Epithelial cell of prostate (primary cell): ENCODE measurements at regions not wholly inside any gene's neighbourhood (a gene's known extent, or its start where the extent isn't known, plus 50 kb on each side); places are given as distances from the start of the nearest gene placed in this dataset.

Experiments used
- DNase-seq: peaks from one replicate; pipeline ENCODE4 v3.0.0-alpha.2; 2011; ENCODE audit warnings: low read depth, low spot score
- H3K27ac ChIP-seq: fragments of 450-650 bp; 2 replicates; pipeline ENCODE4 v1.5.1; 2017; ENCODE audit warnings: mild to moderate bottlenecking

- H3K27ac ChIP-seq = no peak overlapping the region
- DNase-seq = no peak
Observed at GRCh38 chr16:74183601-74184360, 112.8 kb upstream of the PSMD7 start.

GRCh38 chr16:74169687-74170376 is 126.8 kb upstream of the PSMD7 start:
- no peak overlapping the region for H3K27ac ChIP-seq
- DNase-seq = no peak

- no peak for DNase-seq
- no peak overlapping the region for H3K27ac ChIP-seq
Observed at GRCh38 chr16:74169066-74169465, 127.5 kb upstream of the PSMD7 start.

- DNase-seq = no peak
- H3K27ac ChIP-seq = no peak overlapping the region
Observed at GRCh38 chr16:74168445-74168844, 128.2 kb upstream of the PSMD7 start.

- no peak for DNase-seq
- H3K27ac ChIP-seq = no peak overlapping the region
Observed at GRCh38 chr16:74166456-74166855, 130.2 kb upstream of the PSMD7 start.

GRCh38 chr16:74165566-74166080 is 131.0 kb upstream of the PSMD7 start:
- no peak for DNase-seq
- H3K27ac ChIP-seq = no peak overlapping the region

- no peak for DNase-seq
- no peak overlapping the region for H3K27ac ChIP-seq
Observed at GRCh38 chr16:74160759-74161158, 135.9 kb upstream of the PSMD7 start.

GRCh38 chr16:74153773-74154172 is 142.8 kb upstream of the PSMD7 start:
- DNase-seq = no peak
- H3K27ac ChIP-seq = no peak overlapping the region

- H3K27ac ChIP-seq = no peak overlapping the region
- DNase-seq = no peak
Observed at GRCh38 chr16:74146643-74147042, 150.0 kb upstream of the PSMD7 start.

- H3K27ac ChIP-seq = no peak overlapping the region
- DNase-seq = no peak
Observed at GRCh38 chr16:74143171-74143570, 153.4 kb upstream of the PSMD7 start.

- DNase-seq = no peak
- no peak overlapping the region for H3K27ac ChIP-seq
Observed at GRCh38 chr16:74141015-74141414, 155.6 kb upstream of the PSMD7 start.

GRCh38 chr16:74140557-74140956 is 156.1 kb upstream of the PSMD7 start:
- no peak for DNase-seq
- no peak overlapping the region for H3K27ac ChIP-seq

GRCh38 chr16:74123826-74124225 is 172.8 kb upstream of the PSMD7 start:
- H3K27ac ChIP-seq = peak overlapping the region; percentile 33
- DNase-seq = no peak

GRCh38 chr16:74123195-74123594 is 173.4 kb upstream of the PSMD7 start:
- no peak for DNase-seq
- no peak overlapping the region for H3K27ac ChIP-seq

- no peak overlapping the region for H3K27ac ChIP-seq
- DNase-seq = no peak
Observed at GRCh38 chr16:74117798-74118197, 178.8 kb upstream of the PSMD7 start.

- no peak overlapping the region for H3K27ac ChIP-seq
- DNase-seq = no peak
Observed at GRCh38 chr16:74113545-74113944, 183.1 kb upstream of the PSMD7 start.

- no peak overlapping the region for H3K27ac ChIP-seq
- DNase-seq = no peak
Observed at GRCh38 chr16:74111456-74111982, 185.1 kb upstream of the PSMD7 start.

GRCh38 chr16:74107795-74108610 is 188.6 kb upstream of the PSMD7 start:
- peak; percentile 6 for DNase-seq

GRCh38 chr16:74104022-74104421 is 192.6 kb upstream of the PSMD7 start:
- no peak for DNase-seq
- no peak overlapping the region for H3K27ac ChIP-seq

More at GRCh38 chr16:74107795-74108610, 188.6 kb upstream of the PSMD7 start:
- no peak overlapping the region for H3K27ac ChIP-seq

- no peak overlapping the region for H3K27ac ChIP-seq
- no peak for DNase-seq
Observed at GRCh38 chr16:74101379-74102137, 195.1 kb upstream of the PSMD7 start.
